ENCODE measurements at regions not wholly inside any gene's neighbourhood (a gene's known extent, or its start where the extent isn't known, plus 50 kb on each side); places are given as distances from the start of the nearest gene placed in this dataset.

GRCh38 chr10:126843299-126843934 lies 61.8 kb upstream of the DOCK1 start:
- DNase-seq (ENCODE audit: low read depth, low spot score), result no peak
- no peak overlapping the region for H3K4me3 ChIP-seq (ENCODE audit: low read length)

DNA sequence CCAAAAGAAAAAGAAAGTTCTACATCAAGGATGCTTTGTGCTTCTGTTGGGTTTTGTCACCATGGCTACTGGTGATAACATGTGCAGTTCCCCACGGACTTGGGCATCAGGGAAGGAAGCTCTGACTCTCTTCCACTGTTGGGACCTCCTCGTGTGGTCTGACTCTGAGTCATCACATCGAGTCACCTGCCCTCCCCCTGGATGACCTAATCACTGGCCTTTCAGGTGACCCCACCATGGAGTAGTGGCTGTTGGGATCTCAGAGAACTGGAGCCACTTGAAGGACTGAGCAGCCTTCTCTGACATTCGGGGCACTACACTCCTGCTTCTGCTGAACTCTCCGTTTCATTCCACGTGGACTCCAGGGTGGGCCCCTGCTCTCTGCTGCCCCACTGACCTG lies 60.8 kb upstream of the DOCK1 start:
- no peak overlapping the region for H3K4me3 ChIP-seq (ENCODE audit: low read length)

GRCh38 chr10:126846469-126846868 lies 58.8 kb upstream of the DOCK1 start:
- H3K4me3 ChIP-seq (ENCODE audit: low read length), result no peak overlapping the region
- no peak for DNase-seq (ENCODE audit: low read depth, low spot score)

More for the DNA sequence above, 60.8 kb upstream of the DOCK1 start:
- no peak for DNase-seq (ENCODE audit: low read depth, low spot score)

- no peak for DNase-seq (ENCODE audit: low read depth, low spot score)
- H3K4me3 ChIP-seq (ENCODE audit: low read length), result no peak overlapping the region
Measured at GRCh38 chr10:126846959-126847358, 58.3 kb upstream of the DOCK1 start.

DNA sequence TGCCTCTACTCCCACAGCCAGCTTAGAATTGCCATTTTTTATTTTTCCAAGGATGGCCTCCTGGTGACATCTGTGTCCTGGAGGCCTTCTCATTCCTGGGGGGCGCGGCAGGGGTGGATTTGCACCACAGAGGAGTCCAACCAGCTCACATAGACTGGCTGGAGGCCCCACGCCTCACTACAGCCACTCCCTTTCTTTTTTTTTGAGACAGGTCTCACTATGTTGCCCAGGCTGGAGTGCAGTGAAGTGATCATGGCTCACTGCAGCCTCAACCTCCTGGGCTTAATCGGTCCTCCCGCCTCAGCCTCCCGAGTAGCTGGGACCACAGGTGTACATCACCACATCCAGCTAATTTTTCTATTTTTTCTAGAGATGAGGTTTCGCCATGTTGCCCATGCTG lies 57.6 kb upstream of the DOCK1 start:
- DNase-seq (ENCODE audit: low read depth, low spot score), result no peak
- H3K4me3 ChIP-seq (ENCODE audit: low read length), result no peak overlapping the region

DNA sequence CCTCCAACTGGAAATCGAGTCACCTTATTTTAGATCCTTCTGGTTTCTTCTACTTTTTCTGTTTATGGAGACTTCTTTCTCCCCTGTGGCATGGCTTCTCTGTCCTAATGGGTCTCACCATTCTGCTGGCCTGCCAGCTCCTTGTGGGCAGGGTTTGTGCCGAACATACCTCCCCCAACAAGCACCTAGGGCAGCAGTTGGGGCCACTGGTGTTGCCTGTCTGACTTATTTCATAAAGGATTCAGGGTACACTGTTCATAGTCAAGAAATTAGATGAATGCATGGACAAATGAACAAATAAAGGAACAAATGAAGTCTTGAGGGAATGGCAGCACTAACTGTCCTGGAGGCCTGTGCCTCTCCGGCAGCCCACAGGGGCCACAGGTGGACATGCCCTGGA lies 55.6 kb upstream of the DOCK1 start:
- DNase-seq (ENCODE audit: low read depth, low spot score), result no peak
- H3K4me3 ChIP-seq (ENCODE audit: low read length), result no peak overlapping the region

DNA sequence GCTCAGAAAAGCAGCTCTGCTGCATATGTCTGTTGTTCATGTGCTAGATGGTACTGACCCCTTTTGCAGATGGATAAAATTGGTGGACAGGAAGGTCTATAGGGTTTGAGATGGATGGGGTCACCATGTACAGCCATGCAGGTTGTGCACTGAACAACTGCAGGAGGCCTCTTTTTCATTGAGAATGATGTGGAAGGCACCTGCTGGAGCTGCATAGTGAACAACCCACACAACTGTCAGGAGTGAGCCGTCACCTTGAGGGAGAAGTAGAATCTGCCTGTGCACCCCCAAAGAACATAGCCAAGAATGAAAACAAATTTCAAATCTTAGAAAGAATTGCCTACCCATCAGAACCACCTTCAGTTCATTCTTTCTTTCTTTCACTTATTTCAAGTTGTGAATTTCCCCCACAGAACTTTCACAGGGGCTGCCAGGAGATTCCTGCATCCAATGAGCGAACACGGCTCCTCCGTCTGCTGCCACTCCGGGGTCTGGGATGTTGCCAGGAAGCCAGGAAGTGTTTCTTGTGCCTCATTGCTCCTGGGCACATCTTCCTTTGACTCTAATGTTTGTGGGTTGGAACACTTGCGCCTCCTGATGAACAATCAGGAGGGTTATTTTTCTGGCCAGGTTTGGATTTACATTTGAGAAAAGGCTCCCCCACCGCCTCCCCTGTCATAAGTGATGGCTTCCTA lies 53.7 kb upstream of the DOCK1 start:
- DNase-seq (ENCODE audit: low read depth, low spot score), result no peak
- H3K4me3 ChIP-seq (ENCODE audit: low read length), result no peak overlapping the region

DNA sequence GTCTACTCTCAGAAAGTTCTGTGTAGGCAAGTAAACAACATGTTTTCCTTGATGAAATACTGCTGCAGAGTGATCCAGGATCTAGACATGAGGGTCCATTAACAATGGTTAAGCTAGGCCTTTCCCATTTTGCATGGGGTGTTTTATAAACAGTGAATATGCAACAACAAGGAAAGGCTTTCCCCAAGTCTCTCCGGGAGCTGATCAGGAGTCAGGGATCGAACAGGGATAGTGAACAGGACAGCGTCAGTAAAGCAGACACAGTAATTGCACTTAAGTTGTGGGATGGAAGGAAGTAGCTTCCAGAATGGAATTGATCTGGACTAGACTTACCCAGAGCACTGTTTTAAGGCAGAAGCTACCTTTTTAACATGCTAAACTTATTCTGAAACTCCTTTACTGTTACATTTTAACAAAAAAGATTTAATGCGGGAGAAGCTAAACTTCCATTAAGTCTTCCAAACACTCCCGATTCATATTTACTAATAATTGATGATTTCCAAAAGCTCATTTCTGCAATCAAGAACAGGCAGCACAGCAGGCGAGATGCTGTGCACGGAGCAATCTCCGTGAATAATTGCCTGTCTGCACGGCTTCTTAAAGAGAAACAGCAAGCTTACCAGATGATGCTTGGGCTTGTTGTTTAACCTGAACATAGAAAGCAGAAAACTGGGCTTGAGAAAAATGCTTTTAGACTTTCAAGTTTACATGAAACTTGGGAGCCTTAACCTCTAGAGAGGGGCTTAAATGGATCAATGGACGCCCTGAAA lies 50.3 kb upstream of the DOCK1 start:
- H3K4me3 ChIP-seq (ENCODE audit: low read length), result no peak overlapping the region
- DNase-seq (ENCODE audit: low read depth, low spot score), result no peak
